ENCODE measurements at regions not wholly inside any gene's neighbourhood (a gene's known extent, or its start where the extent isn't known, plus 50 kb on each side); places are given as distances from the start of the nearest gene placed in this dataset.

DNA sequence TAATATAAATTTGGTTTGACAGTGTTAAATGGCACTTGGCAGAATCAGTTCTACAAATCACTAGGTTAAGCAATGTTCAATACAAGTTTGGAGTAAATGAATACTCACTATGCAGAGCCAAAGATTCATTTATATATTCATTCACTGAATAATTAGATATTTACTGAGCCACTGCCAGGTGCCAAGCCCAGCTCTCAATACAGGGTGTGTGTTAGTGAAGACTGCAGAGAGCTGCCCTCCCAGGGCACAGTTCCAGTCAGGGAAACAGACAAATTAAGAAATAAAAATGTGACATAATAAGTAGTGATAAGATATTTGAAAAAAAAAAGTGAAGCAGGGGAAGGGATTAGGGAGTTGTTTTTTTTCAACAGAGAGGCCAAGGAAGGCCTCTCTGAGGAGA, 411.7 kb downstream of the KCNRG start:
- TF ChIP-seq, protein P1, sequence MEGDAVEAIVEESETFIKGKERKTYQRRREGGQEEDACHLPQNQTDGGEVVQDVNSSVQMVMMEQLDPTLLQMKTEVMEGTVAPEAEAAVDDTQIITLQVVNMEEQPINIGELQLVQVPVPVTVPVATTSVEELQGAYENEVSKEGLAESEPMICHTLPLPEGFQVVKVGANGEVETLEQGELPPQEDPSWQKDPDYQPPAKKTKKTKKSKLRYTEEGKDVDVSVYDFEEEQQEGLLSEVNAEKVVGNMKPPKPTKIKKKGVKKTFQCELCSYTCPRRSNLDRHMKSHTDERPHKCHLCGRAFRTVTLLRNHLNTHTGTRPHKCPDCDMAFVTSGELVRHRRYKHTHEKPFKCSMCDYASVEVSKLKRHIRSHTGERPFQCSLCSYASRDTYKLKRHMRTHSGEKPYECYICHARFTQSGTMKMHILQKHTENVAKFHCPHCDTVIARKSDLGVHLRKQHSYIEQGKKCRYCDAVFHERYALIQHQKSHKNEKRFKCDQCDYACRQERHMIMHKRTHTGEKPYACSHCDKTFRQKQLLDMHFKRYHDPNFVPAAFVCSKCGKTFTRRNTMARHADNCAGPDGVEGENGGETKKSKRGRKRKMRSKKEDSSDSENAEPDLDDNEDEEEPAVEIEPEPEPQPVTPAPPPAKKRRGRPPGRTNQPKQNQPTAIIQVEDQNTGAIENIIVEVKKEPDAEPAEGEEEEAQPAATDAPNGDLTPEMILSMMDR (IDR thresholded peaks at IDR 0.05 in 8 of 11, conservative IDR thresholded peaks at IDR 0.05 in 3 of 11), result no peak
- TF ChIP-seq POLR2A (IDR thresholded peaks at IDR 0.05) (no peak), POLR2AphosphoS5 (IDR thresholded peaks at IDR 0.05) (no peak)
